ENCODE measurements at regions not wholly inside any gene's neighbourhood (a gene's known extent, or its start where the extent isn't known, plus 50 kb on each side); places are given as distances from the start of the nearest gene placed in this dataset.
"Not testable (repeated sequence)": the region's sequence is repeated elsewhere in the genome, so short reads cannot be mapped to it uniquely, and the experiment has no call there.

- H3K4me3 ChIP-seq, result no peak overlapping the region
- no peaks in the 10 kb centered on the region for H3K4me1 ChIP-seq
- H3K36me3 ChIP-seq, result no peaks in the 10 kb centered on the region
- H3K9me3 ChIP-seq, result no peaks in the 10 kb centered on the region
- TF ChIP-seq POLR2A (IDR thresholded peaks at IDR 0.05) (no peak), POLR2AphosphoS5 (IDR thresholded peaks at IDR 0.05) (no peak), EP300 (IDR thresholded peaks at IDR 0.05) (no peak)
- TF ChIP-seq, protein P1, sequence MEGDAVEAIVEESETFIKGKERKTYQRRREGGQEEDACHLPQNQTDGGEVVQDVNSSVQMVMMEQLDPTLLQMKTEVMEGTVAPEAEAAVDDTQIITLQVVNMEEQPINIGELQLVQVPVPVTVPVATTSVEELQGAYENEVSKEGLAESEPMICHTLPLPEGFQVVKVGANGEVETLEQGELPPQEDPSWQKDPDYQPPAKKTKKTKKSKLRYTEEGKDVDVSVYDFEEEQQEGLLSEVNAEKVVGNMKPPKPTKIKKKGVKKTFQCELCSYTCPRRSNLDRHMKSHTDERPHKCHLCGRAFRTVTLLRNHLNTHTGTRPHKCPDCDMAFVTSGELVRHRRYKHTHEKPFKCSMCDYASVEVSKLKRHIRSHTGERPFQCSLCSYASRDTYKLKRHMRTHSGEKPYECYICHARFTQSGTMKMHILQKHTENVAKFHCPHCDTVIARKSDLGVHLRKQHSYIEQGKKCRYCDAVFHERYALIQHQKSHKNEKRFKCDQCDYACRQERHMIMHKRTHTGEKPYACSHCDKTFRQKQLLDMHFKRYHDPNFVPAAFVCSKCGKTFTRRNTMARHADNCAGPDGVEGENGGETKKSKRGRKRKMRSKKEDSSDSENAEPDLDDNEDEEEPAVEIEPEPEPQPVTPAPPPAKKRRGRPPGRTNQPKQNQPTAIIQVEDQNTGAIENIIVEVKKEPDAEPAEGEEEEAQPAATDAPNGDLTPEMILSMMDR (IDR thresholded peaks at IDR 0.05), result no peak
- WGBS, 2 donors (ENCODE audit: low coverage in 1 of 2), result 79 to 88% methylated on average over 6 of the region's 7 CpGs
- no peak overlapping the region for H3K27ac ChIP-seq
- no peaks in the 10 kb centered on the region for H3K27me3 ChIP-seq
- no peak for ATAC-seq
Observed at GRCh38 chr2:48199070-48199469, 115.4 kb upstream of the FOXN2 start.

DNA sequence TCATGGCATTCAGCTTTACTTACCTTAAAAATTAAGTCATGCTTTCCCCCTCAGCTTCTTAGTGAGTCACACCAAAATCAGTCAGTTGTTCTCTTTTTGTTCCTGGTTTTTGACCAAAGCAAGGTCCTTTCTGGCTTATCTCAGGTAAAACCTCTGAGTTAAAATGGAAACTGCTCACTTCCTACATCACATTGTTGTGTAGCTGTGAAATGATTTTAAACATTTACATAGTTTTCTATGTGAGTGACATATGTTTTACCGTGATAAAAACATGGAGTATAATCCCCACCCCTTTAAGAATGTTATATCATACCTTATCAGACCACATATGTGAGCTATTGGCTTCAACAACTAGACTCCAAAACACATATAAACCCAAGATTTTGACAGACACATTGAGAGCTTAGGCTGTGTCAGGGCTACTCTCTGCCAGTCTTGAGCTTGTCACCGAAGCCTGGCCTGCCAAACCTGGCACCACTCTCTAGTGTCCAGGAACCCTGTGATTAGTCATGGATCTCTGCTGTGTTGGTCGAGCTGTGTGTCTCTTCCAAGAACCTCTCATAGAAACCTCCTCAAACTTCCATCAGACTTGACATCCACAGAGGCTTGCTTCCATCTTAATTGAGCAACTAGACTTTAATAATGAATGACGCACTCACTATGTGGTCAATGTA, 113.7 kb upstream of the FOXN2 start:
- TF ChIP-seq EP300 (IDR thresholded peaks at IDR 0.05), result no peak
- no peak for TF ChIP-seq POLR2AphosphoS5 (IDR thresholded peaks at IDR 0.05)
- TF ChIP-seq, protein P1 (IDR thresholded peaks at IDR 0.05), result no peak
- TF ChIP-seq POLR2A (IDR thresholded peaks at IDR 0.05), result no peak

GRCh38 chr2:48201435-48201834, 113.0 kb upstream of the FOXN2 start:
- H3K27me3 ChIP-seq, H3K27ac ChIP-seq, H3K4me3 ChIP-seq, ATAC-seq, H3K4me1 ChIP-seq, H3K36me3 ChIP-seq, H3K9me3 ChIP-seq: not testable (repeated sequence)
- 94 to 95% methylated on average over 2 of the region's 2 CpGs for WGBS, 2 donors (ENCODE audit: low coverage in 1 of 2)

More for the DNA sequence above, 113.7 kb upstream of the FOXN2 start:
- H3K9me3 ChIP-seq, result no peaks in the 10 kb centered on the region
- no peaks in the 10 kb centered on the region for H3K36me3 ChIP-seq
- no peak for ATAC-seq
- H3K27ac ChIP-seq, result no peak overlapping the region
- H3K4me1 ChIP-seq, result no peaks in the 10 kb centered on the region
- no peak overlapping the region for H3K4me3 ChIP-seq
- 89 to 94% methylated on average over 2 to 3 of the region's 4 CpGs for WGBS, 2 donors (ENCODE audit: low coverage in 1 of 2)
- no peaks in the 10 kb centered on the region for H3K27me3 ChIP-seq

DNA sequence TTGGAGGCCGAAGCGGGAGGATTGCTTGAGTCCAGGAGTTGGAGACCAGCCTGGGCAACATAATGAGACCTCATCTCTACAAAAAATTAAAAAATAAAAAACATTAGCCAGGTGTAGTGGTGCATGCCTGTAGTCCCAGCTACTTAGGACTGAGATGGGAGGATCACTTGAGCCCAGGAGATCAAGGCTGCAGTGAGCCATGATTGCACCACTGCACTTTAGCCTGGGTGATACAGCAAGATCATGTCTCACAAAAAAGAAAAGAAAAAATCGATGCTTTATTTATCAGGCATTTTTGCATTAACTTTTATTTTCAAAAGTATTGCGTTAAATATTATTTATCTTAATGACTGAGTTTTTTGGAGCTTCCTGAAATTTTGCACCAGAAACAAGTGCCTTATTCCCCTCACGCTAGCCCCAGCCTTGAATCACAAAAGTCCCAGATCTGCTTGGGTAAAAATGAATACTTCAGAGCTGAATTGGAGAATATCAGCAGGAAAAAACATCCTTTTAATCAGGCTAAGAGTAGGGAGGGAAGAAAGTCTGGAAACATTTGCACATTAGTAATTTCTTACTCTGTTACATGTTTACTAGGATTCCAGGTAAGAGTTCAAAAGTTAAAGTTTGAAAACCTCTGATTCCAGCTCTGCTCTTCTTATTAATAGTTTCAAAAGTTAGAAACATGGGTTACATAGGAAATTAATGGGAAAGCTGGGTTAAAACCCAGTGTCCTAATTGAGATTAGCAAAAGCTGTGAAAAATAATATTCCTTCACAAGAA, 111.4 kb upstream of the FOXN2 start:
- H3K9me3 ChIP-seq, result no peaks in the 10 kb centered on the region
- WGBS, 2 donors (ENCODE audit: low coverage in 1 of 2), result 91 to 94% methylated on average over 5 of the region's 5 CpGs
- H3K4me1 ChIP-seq, result no peaks in the 10 kb centered on the region
- TF ChIP-seq POLR2AphosphoS5 (IDR thresholded peaks at IDR 0.05) (no peak), POLR2A (IDR thresholded peaks at IDR 0.05) (no peak), EP300 (IDR thresholded peaks at IDR 0.05) (no peak)
- TF ChIP-seq, protein P1 (IDR thresholded peaks at IDR 0.05), result no peak
- no peak overlapping the region for H3K27ac ChIP-seq
- H3K4me3 ChIP-seq, result no peak overlapping the region
- no peak for ATAC-seq
- no peaks in the 10 kb centered on the region for H3K27me3 ChIP-seq
- H3K36me3 ChIP-seq, result no peaks in the 10 kb centered on the region

GRCh38 chr2:48203668-48204067, 110.8 kb upstream of the FOXN2 start:
- TF ChIP-seq EP300 (IDR thresholded peaks at IDR 0.05), result no peak
- TF ChIP-seq POLR2AphosphoS5 (IDR thresholded peaks at IDR 0.05), result no peak
- no peak for TF ChIP-seq POLR2A (IDR thresholded peaks at IDR 0.05)
- TF ChIP-seq, protein P1 (IDR thresholded peaks at IDR 0.05), result no peak
- H3K27me3 ChIP-seq, result no peaks in the 10 kb centered on the region
- H3K27ac ChIP-seq, result no peak overlapping the region
- no peaks in the 10 kb centered on the region for H3K36me3 ChIP-seq
- H3K4me1 ChIP-seq, result peaks cover 0 to 4% (median 0%) of the 10 kb centered on the region in 3 donors
- no peak overlapping the region for H3K4me3 ChIP-seq
- H3K9me3 ChIP-seq, result no peaks in the 10 kb centered on the region
- no peak for ATAC-seq
